Naive thymus-derived CD4-positive, alpha-beta T cell (primary cell): ENCODE measurements at regions not wholly inside any gene's neighbourhood (a gene's known extent, or its start where the extent isn't known, plus 50 kb on each side); places are given as distances from the start of the nearest gene placed in this dataset.

ENCODE experiments used
- ATAC-seq: fragments of 150-1000 bp; cut with Tn5 transposase; 2 replicates; pipeline ENCODE4 v1.10.0; 2021; ENCODE audit warnings: mild to moderate bottlenecking, moderate library complexity
- CTCF ChIA-PET: fragments of 350-600 bp; sonication (Branson Sonifier 250); formaldehyde crosslinking; loops from one replicate; lab custom pipeline; 2021; ENCODE audit warnings: antibody characterized with exemption; lab: Charles Lee
- POLR2A ChIA-PET: fragments of 350-600 bp; sonication (Branson Sonifier 250); formaldehyde crosslinking; loops from one replicate; lab custom pipeline; 2021; ENCODE audit warnings: antibody characterized with exemption, inconsistent platforms; lab: Charles Lee
- DNase-seq, 9 donors: peaks; one replicate each; pipeline versions ENCODE4 v3.0.0 to v3.0.0-alpha.2; 2020 to 2022; ENCODE audit warnings: mixed read lengths in 1 of 9
- H3K27ac ChIP-seq: one replicate; pipeline ENCODE4 v1.7.0; 2013; ENCODE audit warnings: mild to moderate bottlenecking, low read depth, low read length, moderate library complexity
- H3K27me3 ChIP-seq, 2 donors: one replicate each; pipeline ENCODE4 v1.7.0; 2013; ENCODE audit warnings: low read length in 2 of 2, mild to moderate bottlenecking in 2 of 2, moderate library complexity in 2 of 2; ENCODE audit not compliant: control insufficient read depth in 2 of 2, insufficient read depth in 2 of 2
- H3K36me3 ChIP-seq, 3 experiments: 1 replicate in 2 of 3; 2 replicates in 1 of 3; pipeline ENCODE4 v1.7.0; 2013; ENCODE audit warnings: low read length in 3 of 3, mild to moderate bottlenecking in 3 of 3, moderate library complexity in 1 of 3; ENCODE audit not compliant: insufficient read depth in 3 of 3, control insufficient read depth in 2 of 3
- H3K4me1 ChIP-seq, 2 donors: one replicate each; pipeline ENCODE4 v1.7.0; 2013; ENCODE audit warnings: low read length in 2 of 2, mild to moderate bottlenecking in 2 of 2, moderate library complexity in 1 of 2; ENCODE audit not compliant: control insufficient read depth in 2 of 2, insufficient read depth in 2 of 2
- H3K4me3 ChIP-seq: 2 replicates; pipeline ENCODE4 v1.7.0; 2013; ENCODE audit warnings: mild to moderate bottlenecking, low read length
- H3K9me3 ChIP-seq, 3 experiments: 1 replicate in 2 of 3; 2 replicates in 1 of 3; pipeline ENCODE4 v1.7.0; 2013; ENCODE audit warnings: low read length in 3 of 3; ENCODE audit not compliant: control insufficient read depth in 2 of 3
- H3K27ac Mint-ChIP-seq, 9 donors: one replicate each; pipeline ENCODE4 v1.8.0; 2020 to 2022; ENCODE audit warnings: mixed read lengths in 9 of 9, mild to moderate bottlenecking in 8 of 9, moderate library complexity in 5 of 9, inconsistent platforms in 2 of 9
- H3K27me3 Mint-ChIP-seq, 5 donors: one replicate each; pipeline ENCODE4 v1.8.0; 2021 to 2022; ENCODE audit warnings: mixed read lengths in 5 of 5, mild to moderate bottlenecking in 1 of 5
- H3K36me3 Mint-ChIP-seq, 5 donors: one replicate each; pipeline ENCODE4 v1.8.0; 2020 to 2022; ENCODE audit warnings: mixed read lengths in 5 of 5, mild to moderate bottlenecking in 3 of 5, inconsistent platforms in 1 of 5
- H3K4me1 Mint-ChIP-seq, 7 donors: one replicate each; pipeline ENCODE4 v1.8.0; 2020 to 2022; ENCODE audit warnings: mixed read lengths in 7 of 7, mild to moderate bottlenecking in 3 of 7, inconsistent platforms in 1 of 7
- H3K4me3 Mint-ChIP-seq, 10 donors: one replicate each; pipeline ENCODE4 v1.8.0; 2020 to 2022; ENCODE audit warnings: mild to moderate bottlenecking in 10 of 10, mixed read lengths in 10 of 10, moderate library complexity in 6 of 10, inconsistent platforms in 2 of 10
- H3K9me3 Mint-ChIP-seq, 11 donors: one replicate each; pipeline ENCODE4 v1.8.0; 2020 to 2022; ENCODE audit warnings: mixed read lengths in 11 of 11, mild to moderate bottlenecking in 4 of 11, inconsistent platforms in 1 of 11, moderate library complexity in 1 of 11
- intact Hi-C, 2 donors: fragments of 100-400 bp; cut with micrococcal nuclease; formaldehyde crosslinking; loops; one replicate each; pipeline ENCODE4 v1.15.1; 2023

DNA sequence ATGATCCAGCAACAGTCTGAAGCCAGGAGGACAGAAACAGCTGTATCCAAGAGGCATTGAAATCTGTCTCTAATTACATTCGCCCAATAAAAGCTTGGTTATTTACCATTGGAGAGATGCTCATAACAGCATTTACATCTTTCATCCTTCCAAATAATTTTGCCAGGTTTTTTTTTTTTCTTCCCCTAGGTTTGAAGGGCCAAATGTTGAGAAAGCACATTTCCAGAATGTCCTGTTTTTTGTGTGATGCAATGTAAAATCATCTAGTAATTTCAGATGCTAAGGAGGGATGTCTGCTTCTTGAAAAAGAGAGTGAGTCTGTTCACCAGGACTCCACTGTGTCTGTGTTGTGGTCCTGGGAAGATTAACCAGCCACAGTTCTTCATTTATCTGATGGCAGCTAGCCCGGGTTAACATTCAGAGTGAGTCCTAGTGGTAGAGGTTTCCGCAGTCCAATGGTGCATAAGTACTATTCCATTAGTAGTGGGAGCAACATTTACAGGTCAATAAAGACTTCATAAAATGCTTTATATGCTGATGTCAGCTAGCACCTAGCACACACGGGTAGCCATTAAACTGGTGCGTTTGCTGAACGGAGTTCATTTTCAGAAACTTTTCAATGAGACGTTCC lies 406.8 kb downstream of the STIM2 start:
- no peak for DNase-seq
- Mint-ChIP-seq H3K9me3 (peaks cover 0 to 4% (median 0%) of the 10 kb centered on the region in 11 donors), H3K27me3 (peaks cover 0 to 8% (median 0%) of the 10 kb centered on the region in 5 donors), H3K4me3 (no peak overlapping the region), H3K4me1 (no peaks in the 10 kb centered on the region), H3K27ac (no peak overlapping the region), H3K36me3 (peaks cover 0 to 4% (median 0%) of the 10 kb centered on the region in 5 donors)
- POLR2A ChIA-PET: no interaction called here
- H3K27me3 ChIP-seq: no peaks in the 10 kb centered on the region
- ATAC-seq: no peak
- H3K4me3 ChIP-seq: no peak overlapping the region
- no peaks in the 10 kb centered on the region for H3K9me3 ChIP-seq
- H3K27ac ChIP-seq: no peak overlapping the region
- intact Hi-C loops: no loop called here
- H3K4me1 ChIP-seq: no peaks in the 10 kb centered on the region
- CTCF ChIA-PET: no interaction called here
- no peaks in the 10 kb centered on the region for H3K36me3 ChIP-seq

GRCh38 chr4:27267970-27268355 lies 407.3 kb downstream of the STIM2 start:
- intact Hi-C loops: no loop called here
- Mint-ChIP-seq H3K27me3 (peaks cover 0 to 4% (median 0%) of the 10 kb centered on the region in 5 donors), H3K9me3 (peaks cover 0 to 4% (median 0%) of the 10 kb centered on the region in 11 donors), H3K4me3 (no peak overlapping the region), H3K36me3 (peaks cover 0 to 3% (median 0%) of the 10 kb centered on the region in 5 donors), H3K4me1 (no peaks in the 10 kb centered on the region), H3K27ac (no peak overlapping the region)
- POLR2A ChIA-PET: no interaction called here
- DNase-seq (no peak), ATAC-seq (no peak)
- no peak overlapping the region for H3K4me3 ChIP-seq
- H3K4me1 ChIP-seq: no peaks in the 10 kb centered on the region
- H3K27me3 ChIP-seq: no peaks in the 10 kb centered on the region
- CTCF ChIA-PET: no interaction called here
- H3K27ac ChIP-seq: no peak overlapping the region
- no peaks in the 10 kb centered on the region for H3K9me3 ChIP-seq
- no peaks in the 10 kb centered on the region for H3K36me3 ChIP-seq

DNA sequence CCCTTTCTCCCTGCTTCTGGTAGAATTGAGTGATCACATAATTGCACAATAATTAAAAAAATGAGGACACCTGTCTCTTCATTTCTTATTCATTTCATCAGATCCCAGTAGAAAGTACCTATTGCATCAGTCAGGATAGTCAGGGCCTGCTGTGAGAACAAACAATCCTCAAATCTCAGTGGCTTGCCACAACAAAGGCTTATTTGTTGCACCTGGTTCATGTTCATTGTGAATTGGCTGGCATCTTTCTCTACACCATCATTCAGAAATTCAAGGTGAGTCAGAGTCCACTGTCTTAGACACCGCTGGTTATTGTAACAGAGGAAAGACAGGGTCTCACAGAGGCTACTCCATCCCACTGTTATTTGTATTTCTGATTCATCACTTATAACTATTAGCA lies 409.8 kb downstream of the STIM2 start:
- ChIA-PET POLR2A (no interaction called here), CTCF (no interaction called here)
- H3K27ac ChIP-seq: no peak overlapping the region
- H3K9me3 ChIP-seq: no peaks in the 10 kb centered on the region
- no peaks in the 10 kb centered on the region for H3K27me3 ChIP-seq
- Mint-ChIP-seq H3K36me3 (no peaks in the 10 kb centered on the region), H3K9me3 (peaks cover 0 to 5% (median 0%) of the 10 kb centered on the region in 11 donors), H3K4me3 (no peak overlapping the region), H3K27me3 (peaks cover 0 to 7% (median 0%) of the 10 kb centered on the region in 5 donors), H3K27ac (no peak overlapping the region), H3K4me1 (no peaks in the 10 kb centered on the region)
- intact Hi-C loops: no loop called here
- no peak for DNase-seq
- H3K36me3 ChIP-seq: no peaks in the 10 kb centered on the region
- no peak overlapping the region for H3K4me3 ChIP-seq
- ATAC-seq: no peak
- no peaks in the 10 kb centered on the region for H3K4me1 ChIP-seq

DNA sequence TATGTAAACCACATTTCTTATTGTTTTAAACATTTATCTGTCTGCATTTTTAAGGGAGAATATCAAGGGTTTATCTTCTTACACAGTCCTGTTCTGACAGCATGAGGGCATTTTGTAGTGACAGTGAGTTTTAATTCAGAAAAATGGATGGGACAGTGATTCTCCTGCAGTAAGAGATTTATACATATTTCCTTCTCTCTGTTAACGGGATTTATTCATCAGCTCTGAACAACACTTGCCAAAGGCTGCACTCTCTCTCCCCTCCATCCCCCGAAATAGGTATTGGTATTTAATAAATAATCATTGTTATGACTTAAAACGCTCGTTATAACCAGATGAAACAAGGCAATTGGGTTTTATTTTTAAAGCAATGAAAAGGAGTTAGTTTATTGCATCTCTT lies 410.9 kb downstream of the STIM2 start:
- no peak for DNase-seq
- no peak for ATAC-seq
- no peaks in the 10 kb centered on the region for H3K36me3 Mint-ChIP-seq
- Histone ChIP-seq H3K36me3 (no peaks in the 10 kb centered on the region), H3K4me3 (no peak overlapping the region), H3K4me1 (no peaks in the 10 kb centered on the region), H3K27me3 (no peaks in the 10 kb centered on the region), H3K27ac (no peak overlapping the region), H3K9me3 (no peaks in the 10 kb centered on the region)
- intact Hi-C loops: no loop called here
- H3K9me3 Mint-ChIP-seq: peaks cover 0 to 5% (median 0%) of the 10 kb centered on the region in 11 donors
- no peak overlapping the region for H3K4me3 Mint-ChIP-seq
- ChIA-PET POLR2A (no interaction called here), CTCF (no interaction called here)
- no peak overlapping the region for H3K27ac Mint-ChIP-seq
- H3K4me1 Mint-ChIP-seq: no peaks in the 10 kb centered on the region
- H3K27me3 Mint-ChIP-seq: peaks cover 0 to 7% (median 0%) of the 10 kb centered on the region in 5 donors

DNA sequence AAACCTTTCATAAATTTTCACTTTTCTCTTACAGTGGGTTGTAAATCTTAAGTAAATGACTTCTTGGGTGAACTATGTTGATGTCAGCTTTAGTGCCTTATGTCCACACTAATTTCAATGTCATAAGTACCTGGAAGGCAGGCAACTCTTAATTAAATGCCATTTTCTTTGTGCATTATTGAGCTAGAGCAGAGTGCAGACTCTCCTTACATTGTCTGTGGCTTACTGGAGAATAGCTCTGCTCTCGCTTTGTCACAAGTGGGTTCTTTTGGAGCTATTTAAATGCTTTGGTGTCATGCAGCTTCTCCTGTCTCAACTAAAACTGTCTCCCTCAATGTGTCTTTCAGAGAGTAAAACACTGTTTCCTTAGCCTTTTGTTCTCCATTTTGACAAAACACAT lies 411.6 kb downstream of the STIM2 start:
- ATAC-seq: no peak
- H3K27ac Mint-ChIP-seq: no peak overlapping the region
- DNase-seq: no peak
- H3K9me3 Mint-ChIP-seq: peaks cover 0 to 4% (median 0%) of the 10 kb centered on the region in 11 donors
- no peak overlapping the region for H3K4me3 Mint-ChIP-seq
- intact Hi-C loops: no loop called here
- H3K4me3 ChIP-seq: no peak overlapping the region
- POLR2A ChIA-PET: no interaction called here
- no peaks in the 10 kb centered on the region for H3K9me3 ChIP-seq
- no peaks in the 10 kb centered on the region for H3K4me1 Mint-ChIP-seq
- H3K27me3 Mint-ChIP-seq: peaks cover 0 to 7% (median 0%) of the 10 kb centered on the region in 5 donors
- H3K27me3 ChIP-seq: no peaks in the 10 kb centered on the region
- no peaks in the 10 kb centered on the region for H3K36me3 Mint-ChIP-seq
- no peak overlapping the region for H3K27ac ChIP-seq
- H3K4me1 ChIP-seq: no peaks in the 10 kb centered on the region
- CTCF ChIA-PET: no interaction called here
- no peaks in the 10 kb centered on the region for H3K36me3 ChIP-seq

DNA sequence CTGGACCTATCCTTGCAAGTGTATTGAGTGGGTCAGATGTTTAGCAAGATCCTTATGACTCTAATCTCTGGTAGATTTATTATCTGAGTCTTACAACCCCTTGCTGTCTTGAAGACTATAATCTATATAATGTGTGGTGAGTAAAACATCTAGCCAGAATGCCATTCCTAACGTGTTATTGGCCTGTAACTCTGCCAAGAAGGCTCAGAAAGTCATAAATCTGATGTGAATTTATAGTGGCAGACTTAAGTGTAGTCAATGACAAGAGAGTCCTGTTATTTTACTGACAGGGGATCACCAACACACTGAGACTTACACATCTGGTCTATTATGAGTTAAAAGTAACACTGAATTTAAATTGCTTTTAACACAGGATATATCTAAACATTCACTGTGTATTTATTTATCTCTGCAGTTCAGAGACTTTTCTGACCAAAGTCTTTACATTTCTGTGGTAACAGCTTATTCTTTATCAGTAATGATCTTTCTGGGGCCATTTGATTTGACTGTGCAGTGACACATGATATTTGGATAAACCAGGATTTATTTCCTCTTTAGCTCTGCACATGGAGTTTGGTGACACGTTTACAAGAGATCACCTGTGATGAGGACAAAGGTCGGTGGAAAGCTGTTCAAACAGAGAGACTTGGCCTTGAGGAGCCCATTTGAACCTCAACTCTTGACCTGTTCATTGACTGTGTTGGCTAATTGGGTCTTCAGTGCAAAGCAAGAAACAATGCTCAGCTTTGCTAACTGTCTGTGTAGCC lies 415.8 kb downstream of the STIM2 start:
- intact Hi-C loops: no loop called here
- H3K27ac Mint-ChIP-seq: no peak overlapping the region
- ChIA-PET CTCF (no interaction called here), POLR2A (no interaction called here)
- H3K27me3 Mint-ChIP-seq: peaks cover 0 to 7% (median 4%) of the 10 kb centered on the region in 5 donors
- DNase-seq (no peak), ATAC-seq (no peak)
- H3K36me3 Mint-ChIP-seq: no peaks in the 10 kb centered on the region
- H3K4me1 Mint-ChIP-seq: no peaks in the 10 kb centered on the region
- H3K4me1 ChIP-seq: no peaks in the 10 kb centered on the region
- H3K9me3 Mint-ChIP-seq: peaks cover 0 to 13% (median 4%) of the 10 kb centered on the region in 11 donors
- H3K4me3 ChIP-seq: no peak overlapping the region
- no peak overlapping the region for H3K4me3 Mint-ChIP-seq
- H3K27ac ChIP-seq: no peak overlapping the region
- no peaks in the 10 kb centered on the region for H3K36me3 ChIP-seq
- H3K9me3 ChIP-seq: no peaks in the 10 kb centered on the region
- no peaks in the 10 kb centered on the region for H3K27me3 ChIP-seq
